HepG2 (cell line): ENCODE measurements at regions not wholly inside any gene's neighbourhood (a gene's known extent, or its start where the extent isn't known, plus 50 kb on each side); places are given as distances from the start of the nearest gene placed in this dataset.

ENCODE experiments used
- ATAC-seq: fragments of 200-7000 bp; cut with Tn5 transposase; 3 replicates; pipeline ENCODE4 v1.9.1; 2020; ENCODE audit warnings: mild to moderate bottlenecking, moderate library complexity
- BruUV-seq: library from RNA; stranded (reverse); fragments of 400-500 nt; replicated peaks from 2 replicates; lab custom pipeline; 2021; lab: Mats Ljungman, UMichigan
- CTCF ChIA-PET: fragments of 300-600 bp; formaldehyde crosslinking; extraction: SDS; loops from one replicate; lab custom pipeline; 2021; ENCODE audit warnings: low total read pairs, inconsistent platforms, low intra/inter-chr PET ratio; lab: Yijun Ruan, JAX
- POLR2A ChIA-PET: fragments of 350-600 bp; sonication (Branson Sonifier 250); formaldehyde crosslinking; loops from one replicate; lab custom pipeline; 2020; ENCODE audit warnings: antibody characterized with exemption, inconsistent platforms; lab: Yijun Ruan, JAX
- DNase-seq: peaks from one replicate; pipeline ENCODE4 v3.0.0-alpha.2; 2015; ENCODE audit warnings: low spot score
- FAIRE-seq: peaks from 3 replicates; lab custom pipeline; 2011; peaks lifted over from hg19 to GRCh38; lab: Jason Lieb, UNC
- H2AFZ ChIP-seq: one replicate; pipeline ENCODE4 v1.6.1; 2011; ENCODE audit warnings: low read length, inconsistent platforms
- H3K27ac ChIP-seq: fragments of 300-600 bp; 3 replicates; pipeline ENCODE4 v1.8.0; 2011; ENCODE audit warnings: mixed run types, mild to moderate bottlenecking, mixed read lengths, low read length, inconsistent platforms; ENCODE audit not compliant: insufficient read depth; ENCODE audit errors: extremely low read length
- H3K27me3 ChIP-seq, 2 experiments: fragments of 200-600 bp in 1 of 2; 2 replicates in 1 of 2; 3 replicates in 1 of 2; pipeline versions ENCODE4 v1.6.0 to v1.8.0; 2011; ENCODE audit warnings: low read length in 2 of 2, mild to moderate bottlenecking in 2 of 2, moderate library complexity in 2 of 2, inconsistent platforms in 1 of 2; ENCODE audit not compliant: insufficient read depth in 2 of 2, control insufficient read depth in 1 of 2
- H3K36me3 ChIP-seq, 2 experiments: fragments of 200-600 bp in 1 of 2; replicated peaks in 1 of 2; 2 replicates in 1 of 2; 3 replicates in 1 of 2; pipeline versions ENCODE4 v1.5.1 to v1.8.0; 2011; ENCODE audit warnings: low read length in 2 of 2, inconsistent platforms in 1 of 2; ENCODE audit not compliant: insufficient read depth in 2 of 2, control insufficient read depth in 1 of 2
- H3K4me1 ChIP-seq: 2 replicates; pipeline ENCODE4 v1.5.1; 2012; ENCODE audit warnings: low read length, inconsistent platforms; ENCODE audit not compliant: insufficient read depth
- H3K4me2 ChIP-seq: 2 replicates; pipeline ENCODE4 v1.6.0; 2011; ENCODE audit warnings: low read depth, low read length, inconsistent platforms
- H3K4me3 ChIP-seq, 3 experiments: fragments of 200-600 bp in 1 of 3; sonication (generic), shearing (Covaris generic) in 1 of 3; replicated peaks in 1 of 3; 2 replicates each; pipeline ENCODE4 v1.5.1; 2011 to 2016; ENCODE audit warnings: low read length in 3 of 3, inconsistent platforms in 2 of 3, low read depth in 2 of 3, mild to moderate bottlenecking in 2 of 3, control low read depth in 1 of 3, mixed read lengths in 1 of 3; ENCODE audit not compliant: insufficient read depth in 1 of 3
- H3K79me2 ChIP-seq: one replicate; pipeline ENCODE4 v1.6.1; 2011; ENCODE audit warnings: low read length, inconsistent platforms; ENCODE audit not compliant: insufficient read depth
- H3K9ac ChIP-seq: 2 replicates; pipeline ENCODE4 v1.6.0; 2011; ENCODE audit warnings: mild to moderate bottlenecking, low read depth, low read length, inconsistent platforms; ENCODE audit not compliant: insufficient read depth
- H3K9me3 ChIP-seq: 2 replicates; pipeline ENCODE4 v1.5.1; 2012; ENCODE audit warnings: mild to moderate bottlenecking, low read length
- H4K20me1 ChIP-seq: 2 replicates; pipeline ENCODE4 v1.6.0; 2011; ENCODE audit warnings: inconsistent platforms, mild to moderate bottlenecking, low read length, moderate library complexity; ENCODE audit not compliant: insufficient read depth
- BHLHE40 ChIP-seq: IDR thresholded peaks from 2 replicates; pipeline ENCODE4 v1.6.1; 2011; ENCODE audit warnings: low read length, improper control_type of control experiment
- DNMT3B ChIP-seq: conservative IDR thresholded peaks from 2 replicates; pipeline ENCODE4 v1.6.1; 2016; ENCODE audit warnings: missing biosample characterization, control low read depth
- FOSL1 ChIP-seq: sonication (generic); formaldehyde crosslinking; IDR thresholded peaks from 2 replicates; pipeline ENCODE4 v1.9.0; 2021; ENCODE audit warnings: missing genetic modification reagents, borderline replicate concordance
- MYPOP ChIP-seq: sonication (generic); formaldehyde crosslinking; IDR thresholded peaks from 2 replicates; pipeline ENCODE4 v1.8.1; 2023; ENCODE audit warnings: mild to moderate bottlenecking, moderate library complexity, missing genetic modification reagents
- NR2F1 ChIP-seq, 2 experiments: fragments of 450-650 bp in 1 of 2; formaldehyde crosslinking in 1 of 2; IDR thresholded peaks; 2 replicates each; pipeline versions ENCODE4 v1.5.0 to v1.6.1; 2016 to 2020; ENCODE audit warnings: mild to moderate bottlenecking in 1 of 2, missing compliant biosample characterization in 1 of 2, missing genetic modification reagents in 1 of 2, moderate library complexity in 1 of 2
- PHF8 ChIP-seq: sonication (generic); formaldehyde crosslinking; IDR thresholded peaks from 2 replicates; pipeline ENCODE4 v1.5.0; 2020; ENCODE audit warnings: missing genetic modification reagents
- RBAK ChIP-seq: sonication (generic); formaldehyde crosslinking; IDR thresholded peaks from 2 replicates; pipeline ENCODE4 v1.5.1; 2020; ENCODE audit warnings: mild to moderate bottlenecking, missing genetic modification reagents
- SRSF1 ChIP-seq: fragments of 200-400 bp; formaldehyde crosslinking; optimal IDR thresholded peaks from 2 replicates; pipeline ENCODE3; 2017; ENCODE audit warnings: mild to moderate bottlenecking, low read depth, low read length, moderate library complexity
- SRSF4 ChIP-seq: fragments of 200-400 bp; formaldehyde crosslinking; IDR thresholded peaks from one replicate; pipeline ENCODE4 v1.6.1; 2018; ENCODE audit warnings: mild to moderate bottlenecking, low read depth, low read length, moderate library complexity; ENCODE audit not compliant: poor library complexity, severe bottlenecking
- YEATS2 ChIP-seq: sonication (generic); formaldehyde crosslinking; IDR thresholded peaks from 2 replicates; pipeline ENCODE4 v1.4.0; 2020; ENCODE audit warnings: missing genetic modification reagents, borderline replicate concordance
- ZFP1 ChIP-seq: IDR thresholded peaks from 2 replicates; pipeline ENCODE4 v1.6.1; 2016
- ZNF280B ChIP-seq: sonication (generic); formaldehyde crosslinking; IDR thresholded peaks from 2 replicates; pipeline ENCODE4 v1.5.0; 2020; ENCODE audit warnings: missing genetic modification reagents, mild to moderate bottlenecking, borderline replicate concordance
- ZNF572 ChIP-seq: sonication (generic); formaldehyde crosslinking; IDR thresholded peaks from 2 replicates; pipeline ENCODE4 v1.5.1; 2020; ENCODE audit warnings: mild to moderate bottlenecking, missing genetic modification reagents
- ZNF772 ChIP-seq: sonication (generic); formaldehyde crosslinking; IDR thresholded peaks from 2 replicates; pipeline ENCODE4 v1.5.0; 2020; ENCODE audit warnings: mild to moderate bottlenecking, missing genetic modification reagents
- WGBS: methylation state at CpG from one replicate; pipeline ENCODE4 v1.1.6; 2017; ENCODE audit warnings: low lambda C conversion rate; 5-methylcytosine and 5-hydroxymethylcytosine counted together
- in situ Hi-C: cut with HindIII; loops from 2 replicates; pipeline ENCODE4 v1.10.0; 2017; ENCODE audit warnings: low pct_unique_long_range_greater_than_20kb; ENCODE audit not compliant: extremely low pct_ligation_motif_present
- intact Hi-C: fragments of 100-400 bp; cut with micrococcal nuclease; formaldehyde crosslinking; loops from one replicate; pipeline ENCODE4 v1.10.0; 2022; ENCODE audit not compliant: unreplicated experiment
- TF ChIP-seq, protein P1 (sequence below): sonication (generic); formaldehyde crosslinking; IDR thresholded peaks from 2 replicates; pipeline ENCODE4 v1.5.1; 2020; ENCODE audit warnings: mild to moderate bottlenecking, missing genetic modification reagents, moderate library complexity
- TF ChIP-seq, protein P2 (sequence below): sonication (generic); formaldehyde crosslinking; IDR thresholded peaks from 2 replicates; pipeline ENCODE4 v1.4.0; 2020; ENCODE audit warnings: missing genetic modification reagents, borderline replicate concordance

GRCh38 chr13:73918691-73919090 lies 215.5 kb downstream of the KLF12 start (continued):
- TF ChIP-seq, protein P1, sequence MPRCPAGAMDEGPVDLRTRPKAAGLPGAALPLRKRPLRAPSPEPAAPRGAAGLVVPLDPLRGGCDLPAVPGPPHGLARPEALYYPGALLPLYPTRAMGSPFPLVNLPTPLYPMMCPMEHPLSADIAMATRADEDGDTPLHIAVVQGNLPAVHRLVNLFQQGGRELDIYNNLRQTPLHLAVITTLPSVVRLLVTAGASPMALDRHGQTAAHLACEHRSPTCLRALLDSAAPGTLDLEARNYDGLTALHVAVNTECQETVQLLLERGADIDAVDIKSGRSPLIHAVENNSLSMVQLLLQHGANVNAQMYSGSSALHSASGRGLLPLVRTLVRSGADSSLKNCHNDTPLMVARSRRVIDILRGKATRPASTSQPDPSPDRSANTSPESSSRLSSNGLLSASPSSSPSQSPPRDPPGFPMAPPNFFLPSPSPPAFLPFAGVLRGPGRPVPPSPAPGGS (CRISPR knock-in tag): no peak
- TF ChIP-seq RBAK (CRISPR knock-in tag) (no peak), ZNF572 (CRISPR knock-in tag) (no peak), FOSL1 (no peak), YEATS2 (no peak), SRSF4 (no peak), ZNF280B (CRISPR knock-in tag) (no peak)
- TF ChIP-seq, all 625 proteins: peak for 0

DNA sequence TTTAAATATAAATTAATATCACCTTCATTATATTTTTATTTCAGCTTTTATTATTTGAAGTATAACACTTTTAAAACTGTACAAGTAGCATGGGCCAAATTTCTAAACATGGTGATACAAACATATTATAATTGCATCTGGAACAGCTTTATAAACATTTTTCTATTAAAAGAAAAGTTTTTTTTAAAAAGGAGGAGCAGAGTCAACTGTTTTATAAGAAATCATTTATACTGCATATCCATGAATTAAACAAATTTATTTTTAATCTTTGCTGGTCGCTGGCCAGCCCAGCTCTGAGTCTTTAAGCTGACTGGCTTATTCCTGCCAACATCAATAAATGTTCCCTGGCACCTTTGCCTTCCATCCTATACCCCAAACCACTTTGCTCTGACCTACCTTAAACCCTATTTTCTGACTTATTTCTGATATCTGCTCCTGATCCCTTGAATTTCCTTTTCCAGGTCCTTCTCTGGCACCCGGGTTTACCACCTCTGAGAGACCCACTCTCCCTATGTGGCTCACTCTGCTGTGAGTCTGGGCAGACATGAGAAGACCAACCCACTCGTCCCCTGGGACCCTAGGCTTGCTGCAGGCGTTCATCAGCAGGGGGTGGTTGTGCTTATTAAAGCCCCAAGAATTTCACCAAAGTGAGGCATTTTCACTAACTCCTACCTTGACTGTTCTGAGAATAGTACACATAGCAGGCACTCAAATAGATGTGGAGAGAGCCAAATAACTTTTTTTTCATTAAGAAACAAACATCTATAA lies 220.3 kb downstream of the KLF12 start:
- DNase-seq: no peak
- no peak overlapping the region for H3K27ac ChIP-seq
- intact Hi-C loops: no loop called here
- WGBS: 14% methylated on average over 4 of the region's 4 CpGs
- no TSS peak for BruUV-seq
- no peaks in the 10 kb centered on the region for H3K27me3 ChIP-seq
- no peak for ATAC-seq
- H3K4me2 ChIP-seq: no peak overlapping the region
- no peaks in the 10 kb centered on the region for H3K9me3 ChIP-seq
- no peak overlapping the region for H3K4me3 ChIP-seq
- no peaks in the 10 kb centered on the region for H3K79me2 ChIP-seq
- no peak overlapping the region for H3K9ac ChIP-seq
- no peak for FAIRE-seq
- H3K4me1 ChIP-seq: no peaks in the 10 kb centered on the region
- no peak overlapping the region for H2AFZ ChIP-seq
- in situ Hi-C loops: no loop called here
- H4K20me1 ChIP-seq: no peaks in the 10 kb centered on the region
- ChIA-PET POLR2A (no interaction called here), CTCF (no interaction called here)
- no peaks in the 10 kb centered on the region for H3K36me3 ChIP-seq
- TF ChIP-seq ZNF772 (CRISPR knock-in tag) (no peak), MYPOP (CRISPR knock-in tag) (no peak), BHLHE40 (no peak), PHF8 (CRISPR knock-in tag) (no peak), DNMT3B (no peak), NR2F1 (CRISPR knock-in tag; IDR thresholded peaks at IDR 0.05) (no peak), ZFP1 (no peak), SRSF1 (no peak)
- TF ChIP-seq, protein P2, sequence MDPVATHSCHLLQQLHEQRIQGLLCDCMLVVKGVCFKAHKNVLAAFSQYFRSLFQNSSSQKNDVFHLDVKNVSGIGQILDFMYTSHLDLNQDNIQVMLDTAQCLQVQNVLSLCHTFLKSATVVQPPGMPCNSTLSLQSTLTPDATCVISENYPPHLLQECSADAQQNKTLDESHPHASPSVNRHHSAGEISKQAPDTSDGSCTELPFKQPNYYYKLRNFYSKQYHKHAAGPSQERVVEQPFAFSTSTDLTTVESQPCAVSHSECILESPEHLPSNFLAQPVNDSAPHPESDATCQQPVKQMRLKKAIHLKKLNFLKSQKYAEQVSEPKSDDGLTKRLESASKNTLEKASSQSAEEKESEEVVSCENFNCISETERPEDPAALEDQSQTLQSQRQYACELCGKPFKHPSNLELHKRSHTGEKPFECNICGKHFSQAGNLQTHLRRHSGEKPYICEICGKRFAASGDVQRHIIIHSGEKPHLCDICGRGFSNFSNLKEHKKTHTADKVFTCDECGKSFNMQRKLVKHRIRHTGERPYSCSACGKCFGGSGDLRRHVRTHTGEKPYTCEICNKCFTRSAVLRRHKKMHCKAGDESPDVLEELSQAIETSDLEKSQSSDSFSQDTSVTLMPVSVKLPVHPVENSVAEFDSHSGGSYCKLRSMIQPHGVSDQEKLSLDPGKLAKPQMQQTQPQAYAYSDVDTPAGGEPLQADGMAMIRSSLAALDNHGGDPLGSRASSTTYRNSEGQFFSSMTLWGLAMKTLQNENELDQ: no peak
